ENCODE measurements at regions not wholly inside any gene's neighbourhood (a gene's known extent, or its start where the extent isn't known, plus 50 kb on each side); places are given as distances from the start of the nearest gene placed in this dataset.

DNA sequence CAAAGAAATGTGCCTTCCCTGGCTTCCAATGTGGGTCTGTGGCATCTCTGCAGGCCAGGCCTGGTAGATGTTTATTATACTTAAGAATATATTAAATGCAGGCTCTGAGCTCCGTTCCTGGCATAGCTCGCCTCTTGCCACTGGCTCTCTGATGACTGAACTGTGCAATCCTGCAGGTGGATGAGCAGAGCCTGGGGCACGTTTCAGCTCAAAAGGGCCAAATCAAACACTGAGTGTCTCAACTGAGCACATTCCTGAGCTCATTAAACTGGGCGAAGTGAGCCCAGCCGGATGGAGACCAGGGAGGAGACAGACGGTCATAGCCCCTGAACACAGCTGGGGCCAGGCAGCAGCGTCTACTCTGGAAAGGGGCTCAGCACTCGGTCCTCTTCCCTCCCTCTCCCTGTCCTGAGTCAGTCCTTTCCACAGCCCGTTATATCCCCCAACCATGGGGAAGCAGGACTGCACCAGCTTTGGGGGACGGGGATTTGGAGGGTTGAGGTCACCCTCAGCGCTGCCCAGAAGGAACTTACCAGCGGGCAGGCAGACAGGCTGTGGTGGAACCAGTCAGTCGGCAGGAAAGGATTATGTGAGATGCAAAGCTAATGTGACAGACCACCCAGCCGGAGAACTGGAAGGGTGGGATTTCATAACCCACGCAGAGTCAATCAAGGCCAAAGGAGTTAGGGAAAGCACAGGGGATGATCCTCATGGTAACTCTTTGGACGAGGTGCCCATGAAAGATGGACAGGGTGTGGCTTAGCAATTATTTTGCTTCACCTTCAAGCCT, 77.4 kb upstream of the ANKRD34C start:
- Histone ChIP-seq H3K36me3 (no peaks in the 10 kb centered on the region), H3K9me3 (no peaks in the 10 kb centered on the region), H3K27me3 (replicated peaks in 1 of 7) (peaks cover 0 to 63% (median 23%) of the 10 kb centered on the region in 7 donors), H3K4me3 (no peak overlapping the region), H3K4me1 (no peaks in the 10 kb centered on the region), H3K27ac (no peak overlapping the region)
- intact Hi-C loops (cut with DNase I; ENCODE audit: low total_unique reads): no loop called here
- no peak for TF ChIP-seq POLR2AphosphoS5 (IDR thresholded peaks at IDR 0.05)
- no peak for TF ChIP-seq POLR2A (IDR thresholded peaks at IDR 0.05)
- TF ChIP-seq, protein P1, sequence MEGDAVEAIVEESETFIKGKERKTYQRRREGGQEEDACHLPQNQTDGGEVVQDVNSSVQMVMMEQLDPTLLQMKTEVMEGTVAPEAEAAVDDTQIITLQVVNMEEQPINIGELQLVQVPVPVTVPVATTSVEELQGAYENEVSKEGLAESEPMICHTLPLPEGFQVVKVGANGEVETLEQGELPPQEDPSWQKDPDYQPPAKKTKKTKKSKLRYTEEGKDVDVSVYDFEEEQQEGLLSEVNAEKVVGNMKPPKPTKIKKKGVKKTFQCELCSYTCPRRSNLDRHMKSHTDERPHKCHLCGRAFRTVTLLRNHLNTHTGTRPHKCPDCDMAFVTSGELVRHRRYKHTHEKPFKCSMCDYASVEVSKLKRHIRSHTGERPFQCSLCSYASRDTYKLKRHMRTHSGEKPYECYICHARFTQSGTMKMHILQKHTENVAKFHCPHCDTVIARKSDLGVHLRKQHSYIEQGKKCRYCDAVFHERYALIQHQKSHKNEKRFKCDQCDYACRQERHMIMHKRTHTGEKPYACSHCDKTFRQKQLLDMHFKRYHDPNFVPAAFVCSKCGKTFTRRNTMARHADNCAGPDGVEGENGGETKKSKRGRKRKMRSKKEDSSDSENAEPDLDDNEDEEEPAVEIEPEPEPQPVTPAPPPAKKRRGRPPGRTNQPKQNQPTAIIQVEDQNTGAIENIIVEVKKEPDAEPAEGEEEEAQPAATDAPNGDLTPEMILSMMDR (IDR thresholded peaks at IDR 0.05 in 8 of 11, conservative IDR thresholded peaks at IDR 0.05 in 3 of 11): no peak
- WGBS, 5 donors: 66 to 79% (median 75%) methylated on average over 16 of the region's 16 CpGs
- DNase-seq: no peak

DNA sequence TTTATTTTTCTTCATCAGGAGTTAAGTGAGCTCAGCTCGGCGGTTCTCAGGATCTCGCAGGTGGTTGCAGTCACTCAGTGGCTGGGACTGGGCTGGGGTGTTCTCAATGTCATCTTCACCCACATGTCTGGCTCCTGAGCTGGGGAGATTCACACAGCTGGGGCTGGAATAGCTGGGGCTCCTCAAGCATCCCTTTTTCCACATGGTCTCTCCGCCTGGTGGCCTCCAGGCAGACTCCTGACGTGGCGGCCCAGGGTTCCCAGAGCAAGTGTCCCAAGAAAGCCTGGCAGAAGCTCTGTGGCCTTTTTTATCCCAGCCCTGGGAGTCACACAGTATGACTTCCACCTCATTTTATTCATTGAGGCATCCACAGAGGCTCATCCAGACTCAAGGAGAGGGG, 84.1 kb upstream of the ANKRD34C start:
- TF ChIP-seq POLR2A (IDR thresholded peaks at IDR 0.05): no peak
- TF ChIP-seq, protein P1 (IDR thresholded peaks at IDR 0.05 in 8 of 11, conservative IDR thresholded peaks at IDR 0.05 in 3 of 11): no peak
- no peak for TF ChIP-seq POLR2AphosphoS5 (IDR thresholded peaks at IDR 0.05)
- no peak for DNase-seq
- no peaks in the 10 kb centered on the region for H3K9me3 ChIP-seq
- peaks cover 0 to 25% (median 0%) of the 10 kb centered on the region in 7 donors for H3K27me3 ChIP-seq (replicated peaks in 1 of 7)
- intact Hi-C loops (cut with DNase I; ENCODE audit: low total_unique reads): no loop called here
- WGBS, 5 donors: 88 to 97% (median 92%) methylated on average over 6 of the region's 6 CpGs
- no peaks in the 10 kb centered on the region for H3K4me1 ChIP-seq
- no peaks in the 10 kb centered on the region for H3K36me3 ChIP-seq
- H3K27ac ChIP-seq: no peak overlapping the region
- no peak overlapping the region for H3K4me3 ChIP-seq

DNA sequence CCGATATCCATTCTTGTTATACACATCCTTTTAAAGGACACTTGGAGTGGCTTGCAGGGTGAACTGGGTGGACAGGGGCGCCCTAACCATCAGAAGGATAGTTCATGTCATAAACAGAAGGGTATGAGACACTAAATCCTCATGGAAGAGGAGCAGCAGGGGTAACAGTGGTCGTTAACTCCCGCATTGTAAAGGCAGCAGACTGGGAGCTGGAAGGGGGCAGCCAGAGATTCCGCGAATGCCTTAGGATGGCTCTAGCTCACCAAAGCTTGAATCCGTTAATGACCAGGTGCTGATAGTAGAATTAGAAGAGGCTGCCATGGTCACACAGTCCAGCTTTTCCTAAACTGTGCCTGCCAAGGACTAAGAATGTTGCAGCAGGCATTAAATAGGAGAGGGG, 85.2 kb upstream of the ANKRD34C start:
- Histone ChIP-seq H3K27me3 (replicated peaks in 1 of 7) (peaks cover 0 to 25% (median 0%) of the 10 kb centered on the region in 7 donors), H3K4me3 (no peak overlapping the region), H3K27ac (no peak overlapping the region), H3K9me3 (no peaks in the 10 kb centered on the region), H3K36me3 (no peaks in the 10 kb centered on the region), H3K4me1 (no peaks in the 10 kb centered on the region)
- TF ChIP-seq, protein P1 (IDR thresholded peaks at IDR 0.05 in 8 of 11, conservative IDR thresholded peaks at IDR 0.05 in 3 of 11): no peak
- TF ChIP-seq POLR2A (IDR thresholded peaks at IDR 0.05) (no peak), POLR2AphosphoS5 (IDR thresholded peaks at IDR 0.05) (no peak)
- intact Hi-C loops (cut with DNase I; ENCODE audit: low total_unique reads): no loop called here
- WGBS, 5 donors: 64 to 73% (median 71%) methylated on average over 7 of the region's 7 CpGs
- no peak for DNase-seq

DNA sequence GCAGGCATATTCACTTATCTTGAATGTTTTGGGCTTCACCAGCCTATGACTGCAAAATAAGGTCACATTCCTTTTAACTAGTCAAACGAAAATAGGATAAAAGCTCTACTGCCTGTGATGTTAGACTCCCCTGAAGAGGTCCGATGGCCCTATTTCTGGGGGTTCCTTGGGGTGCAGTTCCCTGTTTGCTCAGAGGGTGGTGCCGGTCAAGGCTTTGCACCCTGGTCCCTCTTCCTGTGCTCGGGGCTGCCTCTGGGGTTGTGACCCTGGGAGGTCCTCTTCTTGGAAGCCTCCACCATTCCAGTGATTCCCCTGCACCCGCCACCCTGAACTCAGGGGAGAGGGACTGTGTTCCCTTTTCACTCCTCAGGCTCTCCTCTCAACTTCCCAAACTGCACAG, 86.7 kb upstream of the ANKRD34C start:
- intact Hi-C loops (cut with DNase I; ENCODE audit: low total_unique reads): no loop called here
- Histone ChIP-seq H3K36me3 (no peaks in the 10 kb centered on the region), H3K9me3 (no peaks in the 10 kb centered on the region), H3K27me3 (replicated peaks in 1 of 7) (peaks cover 0 to 19% (median 0%) of the 10 kb centered on the region in 7 donors), H3K4me1 (no peaks in the 10 kb centered on the region), H3K27ac (no peak overlapping the region), H3K4me3 (no peak overlapping the region)
- no peak for TF ChIP-seq POLR2A (IDR thresholded peaks at IDR 0.05)
- TF ChIP-seq POLR2AphosphoS5 (IDR thresholded peaks at IDR 0.05): no peak
- TF ChIP-seq, protein P1 (IDR thresholded peaks at IDR 0.05 in 8 of 11, conservative IDR thresholded peaks at IDR 0.05 in 3 of 11): no peak
- no peak for DNase-seq
- WGBS, 5 donors: 59 to 73% (median 60%) methylated on average over 4 to 5 of the region's 5 CpGs
